NT2/D1 (cell line): ENCODE measurements at regions not wholly inside any gene's neighbourhood (a gene's known extent, or its start where the extent isn't known, plus 50 kb on each side); places are given as distances from the start of the nearest gene placed in this dataset.
"Not testable (repeated sequence)": the region's sequence is repeated elsewhere in the genome, so short reads cannot be mapped to it uniquely, and the experiment has no call there.

Source experiments
- DNase-seq: peaks from one replicate; pipeline ENCODE4 v3.0.0-alpha.2; 2011; ENCODE audit warnings: low read depth, low spot score
- H3K27me3 ChIP-seq: 2 replicates; pipeline ENCODE4 v1.6.0; 2011; ENCODE audit warnings: mild to moderate bottlenecking; ENCODE audit not compliant: insufficient read length, insufficient read depth
- H3K36me3 ChIP-seq: 2 replicates; pipeline ENCODE4 v1.6.1; 2011; ENCODE audit warnings: mild to moderate bottlenecking, low read length, mixed read lengths; ENCODE audit not compliant: insufficient read depth, insufficient read length
- H3K4me1 ChIP-seq: 2 replicates; pipeline ENCODE4 v1.5.1; 2011; ENCODE audit not compliant: insufficient read depth, insufficient read length
- H3K4me3 ChIP-seq: 2 replicates; pipeline ENCODE4 v1.5.1; 2011; ENCODE audit warnings: low read depth; ENCODE audit not compliant: insufficient read length
- H3K9ac ChIP-seq: 2 replicates; pipeline ENCODE4 v1.6.0; 2011; ENCODE audit warnings: low read depth; ENCODE audit not compliant: insufficient read length
- H3K9me3 ChIP-seq: 2 replicates; pipeline ENCODE4 v1.5.1; 2011; ENCODE audit warnings: mild to moderate bottlenecking, low read length; ENCODE audit not compliant: insufficient read depth

DNA sequence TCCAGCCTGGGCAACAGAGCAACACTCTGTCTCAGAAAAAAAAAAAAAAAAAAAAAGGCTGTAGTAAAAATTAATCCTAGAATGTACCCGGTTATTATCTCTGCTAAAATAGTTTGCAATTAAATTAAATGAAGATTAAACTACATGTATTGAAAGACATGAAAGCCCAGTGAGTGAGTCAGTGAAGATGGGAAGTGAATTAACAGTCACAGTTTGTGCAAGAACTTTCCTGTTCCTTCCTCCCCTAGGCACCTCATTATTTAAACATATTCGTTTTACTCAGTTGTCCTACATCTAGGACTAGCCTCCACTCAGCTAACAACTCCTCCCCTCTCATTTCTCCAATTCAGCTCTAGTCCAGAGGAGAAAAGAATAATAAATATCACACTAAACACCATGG is 88.2 kb downstream of the CDRT15L2 start:
- not testable (repeated sequence) for DNase-seq, H3K36me3 ChIP-seq, H3K9ac ChIP-seq, H3K9me3 ChIP-seq, H3K4me3 ChIP-seq, H3K27me3 ChIP-seq, H3K4me1 ChIP-seq

DNA sequence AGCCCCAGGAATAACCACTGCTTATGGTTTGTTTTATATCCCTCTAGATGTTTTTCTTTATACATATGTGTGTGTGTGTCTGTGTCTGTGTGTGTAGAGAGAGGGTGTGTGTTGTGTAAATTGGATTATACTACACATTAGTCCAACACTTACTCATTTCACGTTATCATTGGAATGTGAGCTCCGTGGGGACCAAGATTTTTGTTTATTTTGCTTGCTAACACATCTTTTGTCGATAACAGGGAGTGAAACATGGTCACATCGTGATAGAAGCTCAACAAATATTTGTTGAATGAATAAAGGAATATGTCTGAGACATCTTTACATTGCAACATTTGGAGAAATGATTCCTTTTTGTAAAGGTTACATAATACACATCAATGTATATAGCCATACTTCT is 88.8 kb downstream of the CDRT15L2 start:
- DNase-seq, H3K4me3 ChIP-seq, H3K9ac ChIP-seq, H3K4me1 ChIP-seq, H3K9me3 ChIP-seq, H3K36me3 ChIP-seq, H3K27me3 ChIP-seq: not testable (repeated sequence)

DNA sequence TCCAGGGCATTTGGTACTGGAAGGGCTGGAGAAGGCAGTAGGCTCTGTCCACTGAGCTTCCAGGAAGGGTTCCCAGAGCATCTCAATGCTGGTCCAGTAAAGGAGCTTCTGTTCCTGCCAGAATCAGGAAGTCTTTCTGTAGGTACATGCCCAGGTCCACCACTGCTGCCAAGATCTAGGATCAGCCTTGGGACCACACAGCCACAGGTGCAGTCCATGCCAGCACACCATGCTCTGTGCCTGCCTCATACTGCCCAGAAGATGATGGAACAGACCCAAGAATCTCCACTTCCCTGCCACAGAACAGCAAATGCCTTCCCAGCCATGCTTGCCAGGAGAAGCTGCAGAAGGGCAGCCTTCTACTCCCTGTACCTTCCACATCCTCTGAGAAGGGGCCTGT is 89.3 kb downstream of the CDRT15L2 start:
- H3K36me3 ChIP-seq, H3K4me1 ChIP-seq, H3K9me3 ChIP-seq, DNase-seq, H3K9ac ChIP-seq, H3K4me3 ChIP-seq, H3K27me3 ChIP-seq: not testable (repeated sequence)

GRCh38 chr17:20670506-20670905 is 91.0 kb downstream of the CDRT15L2 start:
- not testable (repeated sequence) for H3K4me3 ChIP-seq, DNase-seq, H3K27me3 ChIP-seq

GRCh38 chr17:20674374-20674773 is 94.8 kb downstream of the CDRT15L2 start:
- H3K4me1 ChIP-seq, H3K9ac ChIP-seq, H3K27me3 ChIP-seq, H3K36me3 ChIP-seq, H3K9me3 ChIP-seq, DNase-seq, H3K4me3 ChIP-seq: not testable (repeated sequence)

More at GRCh38 chr17:20670506-20670905, 91.0 kb downstream of the CDRT15L2 start:
- not testable (repeated sequence) for H3K4me1 ChIP-seq, H3K9ac ChIP-seq, H3K9me3 ChIP-seq, H3K36me3 ChIP-seq

DNA sequence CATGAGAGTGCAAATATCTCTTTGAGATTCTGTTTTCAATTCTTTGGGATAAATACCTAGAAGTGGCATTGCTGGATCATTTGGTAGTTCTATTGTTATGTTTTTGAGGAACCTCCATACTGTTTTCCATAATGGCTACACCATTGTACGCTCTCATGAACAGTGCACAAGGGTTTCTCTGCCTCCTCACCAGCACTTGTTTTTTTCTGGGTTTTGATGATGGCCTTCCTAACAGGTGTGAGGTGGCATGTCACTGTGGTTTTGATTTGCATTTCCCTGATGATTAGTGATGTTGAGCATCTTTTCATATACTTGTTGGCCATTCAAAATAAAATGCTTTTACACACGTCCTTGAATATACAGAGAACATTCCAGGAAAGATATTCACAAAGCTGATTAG is 96.2 kb downstream of the CDRT15L2 start:
- H3K4me1 ChIP-seq, H3K4me3 ChIP-seq, H3K36me3 ChIP-seq, H3K27me3 ChIP-seq, H3K9me3 ChIP-seq, DNase-seq, H3K9ac ChIP-seq: not testable (repeated sequence)

- not testable (repeated sequence) for H3K36me3 ChIP-seq, H3K27me3 ChIP-seq, H3K4me1 ChIP-seq, H3K9ac ChIP-seq, H3K4me3 ChIP-seq, H3K9me3 ChIP-seq, DNase-seq
Measured at GRCh38 chr17:20676656-20677055, 97.1 kb downstream of the CDRT15L2 start.

GRCh38 chr17:20677469-20677868 is 97.9 kb downstream of the CDRT15L2 start:
- H3K4me1 ChIP-seq, H3K9me3 ChIP-seq, H3K9ac ChIP-seq, H3K36me3 ChIP-seq, H3K27me3 ChIP-seq, H3K4me3 ChIP-seq, DNase-seq: not testable (repeated sequence)

GRCh38 chr17:20678424-20678823 is 98.9 kb downstream of the CDRT15L2 start:
- not testable (repeated sequence) for DNase-seq

GRCh38 chr17:20681746-20682722 is 102.5 kb downstream of the CDRT15L2 start:
- H3K36me3 ChIP-seq, H3K9ac ChIP-seq, H3K4me1 ChIP-seq, DNase-seq, H3K27me3 ChIP-seq, H3K4me3 ChIP-seq, H3K9me3 ChIP-seq: not testable (repeated sequence)

More at GRCh38 chr17:20678424-20678823, 98.9 kb downstream of the CDRT15L2 start:
- not testable (repeated sequence) for H3K27me3 ChIP-seq, H3K4me1 ChIP-seq, H3K9ac ChIP-seq, H3K36me3 ChIP-seq, H3K4me3 ChIP-seq, H3K9me3 ChIP-seq

- not testable (repeated sequence) for DNase-seq, H3K4me3 ChIP-seq, H3K4me1 ChIP-seq, H3K27me3 ChIP-seq, H3K9me3 ChIP-seq, H3K36me3 ChIP-seq, H3K9ac ChIP-seq
Measured at GRCh38 chr17:20683651-20684229, 104.2 kb downstream of the CDRT15L2 start.

DNA sequence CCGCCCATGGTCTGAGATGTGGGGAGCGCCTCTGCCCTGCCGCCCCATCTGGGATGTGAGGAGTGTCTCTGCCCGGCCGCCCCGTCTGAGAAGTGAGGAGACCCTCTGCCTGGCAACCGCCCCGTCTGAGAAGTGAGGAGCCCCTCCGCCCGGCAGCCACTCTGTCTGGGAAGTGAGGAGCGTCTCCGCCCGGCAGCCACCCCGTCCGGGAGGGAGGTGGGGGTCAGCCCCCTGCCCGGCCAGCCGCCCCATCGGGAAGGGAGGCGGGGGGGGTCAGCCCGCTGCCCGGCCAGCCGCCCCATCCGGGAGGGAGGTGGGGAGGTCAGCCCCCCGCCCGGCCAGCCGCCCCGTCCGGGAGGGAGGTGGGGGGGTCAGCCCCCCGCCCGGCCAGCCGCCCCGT is 105.5 kb downstream of the CDRT15L2 start:
- not testable (repeated sequence) for H3K36me3 ChIP-seq, H3K9me3 ChIP-seq, DNase-seq, H3K9ac ChIP-seq, H3K4me1 ChIP-seq, H3K27me3 ChIP-seq, H3K4me3 ChIP-seq
